Endothelial cell (in vitro differentiated cells): ENCODE measurements at regions not wholly inside any gene's neighbourhood (a gene's known extent, or its start where the extent isn't known, plus 50 kb on each side); places are given as distances from the start of the nearest gene placed in this dataset.
"Not testable (repeated sequence)": the region's sequence is repeated elsewhere in the genome, so short reads cannot be mapped to it uniquely, and the experiment has no call there.

Source experiments
- DNase-seq: peaks from one replicate; pipeline ENCODE4 v3.0.0; 2021; ENCODE audit warnings: low spot score
- H3K27ac Mint-ChIP-seq: one replicate; pipeline ENCODE4 v1.8.0; 2021; ENCODE audit warnings: mixed read lengths, inconsistent platforms; ENCODE audit not compliant: unreplicated experiment
- H3K27me3 Mint-ChIP-seq: one replicate; pipeline ENCODE4 v1.8.0; 2021; ENCODE audit warnings: mild to moderate bottlenecking, moderate library complexity, mixed read lengths, inconsistent platforms; ENCODE audit not compliant: unreplicated experiment
- H3K36me3 Mint-ChIP-seq: one replicate; pipeline ENCODE4 v1.8.0; 2021; ENCODE audit warnings: mild to moderate bottlenecking, low read depth, mixed read lengths, inconsistent platforms; ENCODE audit not compliant: unreplicated experiment
- H3K4me1 Mint-ChIP-seq: one replicate; pipeline ENCODE4 v1.8.0; 2021; ENCODE audit warnings: mild to moderate bottlenecking, mixed read lengths, inconsistent platforms; ENCODE audit not compliant: unreplicated experiment
- H3K4me3 Mint-ChIP-seq: one replicate; pipeline ENCODE4 v1.8.0; 2021; ENCODE audit warnings: mild to moderate bottlenecking, mixed read lengths, inconsistent platforms; ENCODE audit not compliant: unreplicated experiment
- H3K9me3 Mint-ChIP-seq: one replicate; pipeline ENCODE4 v1.8.0; 2021; ENCODE audit warnings: mixed read lengths, inconsistent platforms; ENCODE audit not compliant: unreplicated experiment
- CTCF ChIP-seq: fragments of 200-600 bp; sonication (generic); IDR thresholded peaks from one replicate; pipeline ENCODE4 v1.5.0; 2021; ENCODE audit warnings: antibody characterized with exemption; ENCODE audit not compliant: unreplicated experiment

GRCh38 chr6:71360556-71361335 is 72.1 kb downstream of the OGFRL1 start:
- not testable (repeated sequence) for H3K4me3 Mint-ChIP-seq, H3K4me1 Mint-ChIP-seq, H3K27ac Mint-ChIP-seq, DNase-seq, H3K27me3 Mint-ChIP-seq, H3K9me3 Mint-ChIP-seq
- H3K36me3 Mint-ChIP-seq: peaks cover 20% of the 10 kb centered on the region

GRCh38 chr6:71364889-71365542 is 76.4 kb downstream of the OGFRL1 start:
- Mint-ChIP-seq H3K4me1 (peaks cover 9% of the 10 kb centered on the region), H3K9me3 (peaks cover 1% of the 10 kb centered on the region), H3K4me3 (no peak overlapping the region), H3K27ac (no peak overlapping the region), H3K27me3 (no peaks in the 10 kb centered on the region), H3K36me3 (peaks cover 24% of the 10 kb centered on the region)
- no peak for DNase-seq
- no peak for TF ChIP-seq CTCF

- no peak for DNase-seq
- Mint-ChIP-seq H3K9me3 (no peaks in the 10 kb centered on the region), H3K27ac (no peak overlapping the region), H3K4me3 (no peak overlapping the region), H3K36me3 (peaks cover 11% of the 10 kb centered on the region), H3K4me1 (peaks cover 9% of the 10 kb centered on the region), H3K27me3 (no peaks in the 10 kb centered on the region)
- no peak for TF ChIP-seq CTCF
Measured at GRCh38 chr6:71367756-71368155, 79.1 kb downstream of the OGFRL1 start.

GRCh38 chr6:71368284-71368683 is 79.7 kb downstream of the OGFRL1 start:
- no peaks in the 10 kb centered on the region for H3K27me3 Mint-ChIP-seq
- H3K9me3 Mint-ChIP-seq: no peaks in the 10 kb centered on the region
- H3K27ac Mint-ChIP-seq: no peak overlapping the region
- no peak overlapping the region for H3K4me3 Mint-ChIP-seq
- peaks cover 9% of the 10 kb centered on the region for H3K4me1 Mint-ChIP-seq
- TF ChIP-seq CTCF: no peak
- peaks cover 8% of the 10 kb centered on the region for H3K36me3 Mint-ChIP-seq
- no peak for DNase-seq

- H3K27ac Mint-ChIP-seq: no peak overlapping the region
Measured at GRCh38 chr6:71371559-71371958, 82.9 kb downstream of the OGFRL1 start.

More at GRCh38 chr6:71371559-71371958, 82.9 kb downstream of the OGFRL1 start:
- Mint-ChIP-seq H3K9me3 (no peaks in the 10 kb centered on the region), H3K4me1 (peaks cover 7% of the 10 kb centered on the region), H3K27me3 (no peaks in the 10 kb centered on the region), H3K36me3 (peaks cover 8% of the 10 kb centered on the region), H3K4me3 (no peak overlapping the region)
- DNase-seq: no peak
- no peak for TF ChIP-seq CTCF
